Tibial nerve (tissue), 4 donors: ENCODE measurements at regions not wholly inside any gene's neighbourhood (a gene's known extent, or its start where the extent isn't known, plus 50 kb on each side); places are given as distances from the start of the nearest gene placed in this dataset. TPM values are rescaled to one million over a fixed set of nuclear protein-coding genes. Genes with fewer than 3 reads are reported as not detected.

Source experiments
- DNase-seq, 2 donors: peaks; one replicate each; pipeline ENCODE4 v3.0.0-alpha.2; 2019; ENCODE audit warnings: low spot score in 2 of 2
- H3K27ac ChIP-seq, 4 donors: fragments of 200-600 bp; sonication (generic) in 3 of 4; one replicate each; pipeline ENCODE4 v1.5.1; 2017 to 2019; ENCODE audit warnings: mild to moderate bottlenecking in 1 of 4
- H3K27me3 ChIP-seq, 2 donors: fragments of 200-600 bp; sonication (generic) in 1 of 2; one replicate each; pipeline versions ENCODE4 v1.5.1 to v1.6.0; 2017 to 2019
- H3K36me3 ChIP-seq, 3 donors: fragments of 200-600 bp; sonication (generic); one replicate each; pipeline ENCODE4 v1.5.1; 2018 to 2019
- H3K4me1 ChIP-seq, 4 donors: fragments of 200-600 bp; sonication (generic) in 3 of 4; one replicate each; pipeline ENCODE4 v1.5.1; 2017 to 2019
- H3K4me3 ChIP-seq, 4 donors: fragments of 200-600 bp; sonication (generic) in 3 of 4; one replicate each; pipeline ENCODE4 v1.5.1; 2017 to 2019; ENCODE audit warnings: mild to moderate bottlenecking in 1 of 4, moderate library complexity in 1 of 4
- H3K9me3 ChIP-seq, 4 donors: fragments of 200-600 bp; sonication (generic) in 3 of 4; one replicate each; pipeline ENCODE4 v1.5.1; 2017 to 2019
- EP300 ChIP-seq, 2 donors: sonication (generic); formaldehyde crosslinking; IDR thresholded peaks; one replicate each; pipeline ENCODE4 v1.6.1; 2017; ENCODE audit warnings: antibody characterized with exemption in 2 of 2, mild to moderate bottlenecking in 1 of 2
- POLR2A ChIP-seq, 2 donors: fragments of 450-650 bp; IDR thresholded peaks; one replicate each; pipeline ENCODE4 v1.6.1; 2017; ENCODE audit warnings: antibody characterized with exemption in 2 of 2, mild to moderate bottlenecking in 2 of 2, moderate library complexity in 2 of 2
- WGBS, 2 donors: methylation state at CpG; one replicate each; pipeline ENCODE4 v1.1.5; 2018; 5-methylcytosine and 5-hydroxymethylcytosine counted together
- small RNA-seq: library from RNA; depleted of rRNA; stranded (forward); fragments of <200 nt; gene quantifications from one replicate; pipeline ENCODE3, GENCODE V24; 2016
- TF ChIP-seq, protein P1 (sequence below), 5 experiments: fragments of 200-600 bp in 3 of 5; fragments of 450-650 bp in 2 of 5; sonication (generic) in 3 of 5; IDR thresholded peaks; one replicate each; pipeline ENCODE4 v1.5.1; 2016 to 2019; ENCODE audit warnings: antibody characterized with exemption in 5 of 5, mild to moderate bottlenecking in 3 of 5, moderate library complexity in 2 of 5

- H3K4me3 ChIP-seq, result no peak overlapping the region
- no peaks in the 10 kb centered on the region for H3K36me3 ChIP-seq
- peak in 1 of 2 donors; percentile 18 for DNase-seq
- H3K4me1 ChIP-seq, result no peaks in the 10 kb centered on the region
- no peaks in the 10 kb centered on the region for H3K9me3 ChIP-seq
- no peak for TF ChIP-seq POLR2A (IDR thresholded peaks at IDR 0.05)
- TF ChIP-seq EP300 (IDR thresholded peaks at IDR 0.05), result no peak
- TF ChIP-seq, protein P1, sequence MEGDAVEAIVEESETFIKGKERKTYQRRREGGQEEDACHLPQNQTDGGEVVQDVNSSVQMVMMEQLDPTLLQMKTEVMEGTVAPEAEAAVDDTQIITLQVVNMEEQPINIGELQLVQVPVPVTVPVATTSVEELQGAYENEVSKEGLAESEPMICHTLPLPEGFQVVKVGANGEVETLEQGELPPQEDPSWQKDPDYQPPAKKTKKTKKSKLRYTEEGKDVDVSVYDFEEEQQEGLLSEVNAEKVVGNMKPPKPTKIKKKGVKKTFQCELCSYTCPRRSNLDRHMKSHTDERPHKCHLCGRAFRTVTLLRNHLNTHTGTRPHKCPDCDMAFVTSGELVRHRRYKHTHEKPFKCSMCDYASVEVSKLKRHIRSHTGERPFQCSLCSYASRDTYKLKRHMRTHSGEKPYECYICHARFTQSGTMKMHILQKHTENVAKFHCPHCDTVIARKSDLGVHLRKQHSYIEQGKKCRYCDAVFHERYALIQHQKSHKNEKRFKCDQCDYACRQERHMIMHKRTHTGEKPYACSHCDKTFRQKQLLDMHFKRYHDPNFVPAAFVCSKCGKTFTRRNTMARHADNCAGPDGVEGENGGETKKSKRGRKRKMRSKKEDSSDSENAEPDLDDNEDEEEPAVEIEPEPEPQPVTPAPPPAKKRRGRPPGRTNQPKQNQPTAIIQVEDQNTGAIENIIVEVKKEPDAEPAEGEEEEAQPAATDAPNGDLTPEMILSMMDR (IDR thresholded peaks at IDR 0.05), result peak in 4 of 5 experiments; percentile 26 to 60 (median 44)
- no peak overlapping the region for H3K27ac ChIP-seq
- H3K27me3 ChIP-seq, result no peaks in the 10 kb centered on the region
- 3% methylated on average over 3 of the region's 3 CpGs for WGBS, 2 donors
These were observed 51.0 kb upstream of the NHSL2 start for GRCh38 chrX:71859637-71860036.

Small RNA genes in the stretch of these regions (small RNA-seq; reads per million reads assigned to genes)
- not detected for gene BX276092.3
